ENCODE measurements at regions not wholly inside any gene's neighbourhood (a gene's known extent, or its start where the extent isn't known, plus 50 kb on each side); places are given as distances from the start of the nearest gene placed in this dataset.

DNA sequence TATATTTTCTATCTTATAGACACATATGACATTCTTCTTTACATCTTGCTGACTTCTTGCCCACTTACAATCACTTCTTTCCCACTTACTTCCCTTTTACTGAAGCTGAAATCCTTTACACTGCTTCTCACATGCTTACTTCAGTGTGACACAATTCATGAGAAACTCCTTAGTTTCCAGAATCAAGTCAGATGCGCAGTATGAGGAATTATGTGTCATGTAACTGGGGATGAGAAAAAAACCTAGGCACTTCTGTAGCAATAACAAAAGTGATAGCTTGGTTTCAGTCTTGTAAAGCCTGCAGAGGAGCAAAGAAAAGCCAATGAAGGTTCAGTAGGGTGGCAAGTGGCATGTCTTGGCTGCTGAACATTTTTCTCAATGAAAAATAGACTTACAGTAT is 566.2 kb upstream of the RGS18 start:
- TF ChIP-seq, protein P1, sequence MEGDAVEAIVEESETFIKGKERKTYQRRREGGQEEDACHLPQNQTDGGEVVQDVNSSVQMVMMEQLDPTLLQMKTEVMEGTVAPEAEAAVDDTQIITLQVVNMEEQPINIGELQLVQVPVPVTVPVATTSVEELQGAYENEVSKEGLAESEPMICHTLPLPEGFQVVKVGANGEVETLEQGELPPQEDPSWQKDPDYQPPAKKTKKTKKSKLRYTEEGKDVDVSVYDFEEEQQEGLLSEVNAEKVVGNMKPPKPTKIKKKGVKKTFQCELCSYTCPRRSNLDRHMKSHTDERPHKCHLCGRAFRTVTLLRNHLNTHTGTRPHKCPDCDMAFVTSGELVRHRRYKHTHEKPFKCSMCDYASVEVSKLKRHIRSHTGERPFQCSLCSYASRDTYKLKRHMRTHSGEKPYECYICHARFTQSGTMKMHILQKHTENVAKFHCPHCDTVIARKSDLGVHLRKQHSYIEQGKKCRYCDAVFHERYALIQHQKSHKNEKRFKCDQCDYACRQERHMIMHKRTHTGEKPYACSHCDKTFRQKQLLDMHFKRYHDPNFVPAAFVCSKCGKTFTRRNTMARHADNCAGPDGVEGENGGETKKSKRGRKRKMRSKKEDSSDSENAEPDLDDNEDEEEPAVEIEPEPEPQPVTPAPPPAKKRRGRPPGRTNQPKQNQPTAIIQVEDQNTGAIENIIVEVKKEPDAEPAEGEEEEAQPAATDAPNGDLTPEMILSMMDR (IDR thresholded peaks at IDR 0.05) = no peak
- no peak for TF ChIP-seq KAT7 (CRISPR knock-in tag; IDR thresholded peaks at IDR 0.05; ENCODE audit: borderline replicate concordance)
- TF ChIP-seq, protein P2, sequence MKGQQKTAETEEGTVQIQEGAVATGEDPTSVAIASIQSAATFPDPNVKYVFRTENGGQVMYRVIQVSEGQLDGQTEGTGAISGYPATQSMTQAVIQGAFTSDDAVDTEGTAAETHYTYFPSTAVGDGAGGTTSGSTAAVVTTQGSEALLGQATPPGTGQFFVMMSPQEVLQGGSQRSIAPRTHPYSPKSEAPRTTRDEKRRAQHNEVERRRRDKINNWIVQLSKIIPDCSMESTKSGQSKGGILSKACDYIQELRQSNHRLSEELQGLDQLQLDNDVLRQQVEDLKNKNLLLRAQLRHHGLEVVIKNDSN (CRISPR knock-in tag; IDR thresholded peaks at IDR 0.05) = no peak
- TF ChIP-seq SMAD3 (CRISPR knock-in tag; IDR thresholded peaks at IDR 0.05; ENCODE audit: borderline replicate concordance) = no peak
- no peak for TF ChIP-seq JUN (CRISPR knock-in tag; IDR thresholded peaks at IDR 0.05)
- no peak for TF ChIP-seq ZNF232 (CRISPR knock-in tag; IDR thresholded peaks at IDR 0.05)
- TF ChIP-seq ETV6 (CRISPR knock-in tag; IDR thresholded peaks at IDR 0.05) = no peak
- TF ChIP-seq, protein P3, sequence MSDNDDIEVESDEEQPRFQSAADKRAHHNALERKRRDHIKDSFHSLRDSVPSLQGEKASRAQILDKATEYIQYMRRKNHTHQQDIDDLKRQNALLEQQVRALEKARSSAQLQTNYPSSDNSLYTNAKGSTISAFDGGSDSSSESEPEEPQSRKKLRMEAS (CRISPR knock-in tag; IDR thresholded peaks at IDR 0.05) = no peak
- TF ChIP-seq CBFB (CRISPR knock-in tag; IDR thresholded peaks at IDR 0.05; ENCODE audit: low read depth) = no peak
